GM12878 (cell line): ENCODE measurements at regions not wholly inside any gene's neighbourhood (a gene's known extent, or its start where the extent isn't known, plus 50 kb on each side); places are given as distances from the start of the nearest gene placed in this dataset.

ENCODE experiments used
- ATAC-seq: fragments of 200-7000 bp; cut with Tn5 transposase; 3 replicates; pipeline ENCODE4 v1.9.1; 2020; ENCODE audit warnings: mild to moderate bottlenecking, moderate library complexity
- BruUV-seq: library from RNA; stranded (reverse); fragments of 400-500 nt; replicated peaks from 2 replicates; lab custom pipeline; 2021; lab: Mats Ljungman, UMichigan
- CTCF ChIA-PET: fragments of 300-600 bp; sonication (Branson Sonifier 250); formaldehyde crosslinking; extraction: SDS; loops from one replicate; lab custom pipeline; 2021; ENCODE audit warnings: inconsistent platforms; lab: Yijun Ruan, JAX
- POLR2A ChIA-PET: fragments of 350-600 bp; formaldehyde crosslinking; extraction: SDS; loops from one replicate; lab custom pipeline; 2021; ENCODE audit warnings: inconsistent platforms; lab: Charles Lee
- RAD21 ChIA-PET: fragments of 300-600 bp; sonication (Branson Sonifier 250); formaldehyde crosslinking; loops from one replicate; lab custom pipeline; 2023; ENCODE audit warnings: antibody characterized with exemption; ENCODE audit not compliant: unreplicated experiment; lab: Charles Lee
- SMC1A ChIA-PET: fragments of 300-600 bp; sonication (Branson Sonifier 250); formaldehyde crosslinking; loops from one replicate; lab custom pipeline; 2023; ENCODE audit not compliant: unreplicated experiment, uncharacterized antibody; lab: Charles Lee
- DNase-seq: peaks from one replicate; pipeline ENCODE4 v3.0.0-alpha.2; 2011; ENCODE audit warnings: low read depth, low spot score
- FAIRE-seq: peaks from 3 replicates; lab custom pipeline; 2011; peaks lifted over from hg19 to GRCh38; lab: Jason Lieb, UNC
- H2AFZ ChIP-seq: 2 replicates; pipeline ENCODE4 v1.6.0; 2011; ENCODE audit warnings: low read depth, low read length, control low read depth; ENCODE audit not compliant: control insufficient read depth
- H3K27ac ChIP-seq: 2 replicates; pipeline ENCODE4 v1.5.1; 2011; ENCODE audit warnings: control low read depth; ENCODE audit not compliant: control insufficient read depth, insufficient read depth
- H3K27me3 ChIP-seq, 2 experiments: replicated peaks in 1 of 2; 2 replicates each; pipeline versions ENCODE4 v1.6.0 to v1.6.1; 2011; ENCODE audit warnings: low read length in 1 of 2; ENCODE audit not compliant: control insufficient read depth in 2 of 2, insufficient read depth in 2 of 2
- H3K36me3 ChIP-seq, 2 experiments: 2 replicates each; pipeline ENCODE4 v1.5.1; 2011; ENCODE audit warnings: low read length in 1 of 2; ENCODE audit not compliant: control insufficient read depth in 2 of 2, insufficient read depth in 2 of 2
- H3K4me1 ChIP-seq: 2 replicates; pipeline ENCODE4 v1.6.1; 2011; ENCODE audit warnings: mild to moderate bottlenecking, low read length, moderate library complexity, mixed read lengths; ENCODE audit not compliant: control insufficient read depth, insufficient read depth
- H3K4me2 ChIP-seq: 2 replicates; pipeline ENCODE4 v1.6.0; 2011; ENCODE audit warnings: control low read depth; ENCODE audit not compliant: control insufficient read depth, insufficient read depth
- H3K4me3 ChIP-seq: fragments of 200-600 bp; sonication (generic); 2 replicates; pipeline ENCODE4 v1.5.1; 2016
- H3K79me2 ChIP-seq: 2 replicates; pipeline ENCODE4 v1.6.0; 2011; ENCODE audit warnings: low read length; ENCODE audit not compliant: control insufficient read depth, insufficient read depth
- H3K9ac ChIP-seq: 2 replicates; pipeline ENCODE4 v1.8.0; 2011; ENCODE audit warnings: low read length, control low read depth, mixed read lengths; ENCODE audit not compliant: control insufficient read depth, insufficient read depth
- H3K9me3 ChIP-seq: replicated peaks from 3 replicates; pipeline ENCODE4 v1.5.1; 2011; ENCODE audit warnings: mild to moderate bottlenecking, low read length; ENCODE audit not compliant: control insufficient read depth, insufficient read depth
- H4K20me1 ChIP-seq: 2 replicates; pipeline ENCODE4 v1.6.0; 2011; ENCODE audit not compliant: control insufficient read depth, insufficient read depth
- ATF7 ChIP-seq: fragments of 450-650 bp; IDR thresholded peaks from 2 replicates; pipeline ENCODE4 v1.6.1; 2016; ENCODE audit warnings: low read depth, mild to moderate bottlenecking
- KAT2A ChIP-seq: conservative IDR thresholded peaks from 2 replicates; pipeline ENCODE4 v1.6.1; 2011; ENCODE audit warnings: low read depth, low read length; ENCODE audit not compliant: control insufficient read depth
- LARP7 ChIP-seq: fragments of 450-650 bp; IDR thresholded peaks from 2 replicates; pipeline ENCODE4 v1.6.1; 2017; ENCODE audit warnings: mild to moderate bottlenecking
- NBN ChIP-seq: fragments of 450-650 bp; IDR thresholded peaks from 2 replicates; pipeline ENCODE4 v1.6.1; 2016
- NR2C2 ChIP-seq: IDR thresholded peaks from 2 replicates; pipeline ENCODE4 v1.6.1; 2011; ENCODE audit warnings: borderline replicate concordance, low read depth; ENCODE audit not compliant: control insufficient read depth, insufficient read length
- PAX8 ChIP-seq: fragments of 450-650 bp; IDR thresholded peaks from 2 replicates; pipeline ENCODE4 v1.6.1; 2017; ENCODE audit warnings: mild to moderate bottlenecking, moderate library complexity
- RUNX3 ChIP-seq: IDR thresholded peaks from 2 replicates; pipeline ENCODE4 v1.6.1; 2012; ENCODE audit warnings: low read length, inconsistent platforms
- SMARCA5 ChIP-seq: fragments of 450-650 bp; IDR thresholded peaks from 2 replicates; pipeline ENCODE4 v1.6.1; 2017; ENCODE audit warnings: mild to moderate bottlenecking
- SP1 ChIP-seq: IDR thresholded peaks from one replicate; pipeline ENCODE4 v1.6.1; 2011; ENCODE audit warnings: low read depth, low read length
- TCF3 ChIP-seq: IDR thresholded peaks from 2 replicates; pipeline ENCODE4 v1.6.1; 2012; ENCODE audit warnings: low read depth, mild to moderate bottlenecking, low read length, borderline replicate concordance; ENCODE audit not compliant: insufficient read depth
- ZNF384 ChIP-seq: IDR thresholded peaks from 2 replicates; pipeline ENCODE4 v1.6.1; 2012; ENCODE audit warnings: low read depth, mild to moderate bottlenecking, low read length, improper control_type of control experiment, borderline replicate concordance
- WGBS: methylation state at CpG from one replicate; pipeline ENCODE4 v1.1.6; 2016; ENCODE audit warnings: low lambda C conversion rate; ENCODE audit not compliant: insufficient replicate concordance, insufficient coverage; ENCODE audit errors: missing lambda C conversion rate; 5-methylcytosine and 5-hydroxymethylcytosine counted together
- in situ Hi-C: fragments of 300-500 bp; cut with MboI; formaldehyde crosslinking; loops from 9 replicates; pipeline ENCODE4 v1.14.3; 2018; ENCODE audit warnings: mixed read lengths
- intact Hi-C: fragments of 100-400 bp; cut with micrococcal nuclease; formaldehyde crosslinking; loops from one replicate; pipeline ENCODE4 v1.14.2; 2022; ENCODE audit not compliant: unreplicated experiment
- TF ChIP-seq, protein P1 (sequence below), 3 experiments: IDR thresholded peaks in 2 of 3; conservative IDR thresholded peaks in 1 of 3; 2 replicates each; pipeline ENCODE4 v1.5.1; 2011; ENCODE audit warnings: low read depth in 3 of 3, low read length in 3 of 3, mild to moderate bottlenecking in 3 of 3, control low read depth in 2 of 3, moderate library complexity in 2 of 3, inconsistent platforms in 1 of 3, mixed read lengths in 1 of 3; ENCODE audit not compliant: control insufficient read depth in 2 of 3, insufficient read depth in 1 of 3; ENCODE audit errors: extremely low read depth in 1 of 3
- TF ChIP-seq, protein P2 (sequence below): IDR thresholded peaks from 2 replicates; pipeline ENCODE4 v1.6.1; 2012; ENCODE audit warnings: low read depth, low read length, improper control_type of control experiment
- TF ChIP-seq, protein P3 (sequence below): IDR thresholded peaks from 2 replicates; pipeline ENCODE4 v1.6.1; 2011; ENCODE audit warnings: borderline replicate concordance, low read depth, mild to moderate bottlenecking, moderate library complexity, mixed read lengths, low read length; ENCODE audit not compliant: insufficient read depth; ENCODE audit errors: extremely low read length

DNA sequence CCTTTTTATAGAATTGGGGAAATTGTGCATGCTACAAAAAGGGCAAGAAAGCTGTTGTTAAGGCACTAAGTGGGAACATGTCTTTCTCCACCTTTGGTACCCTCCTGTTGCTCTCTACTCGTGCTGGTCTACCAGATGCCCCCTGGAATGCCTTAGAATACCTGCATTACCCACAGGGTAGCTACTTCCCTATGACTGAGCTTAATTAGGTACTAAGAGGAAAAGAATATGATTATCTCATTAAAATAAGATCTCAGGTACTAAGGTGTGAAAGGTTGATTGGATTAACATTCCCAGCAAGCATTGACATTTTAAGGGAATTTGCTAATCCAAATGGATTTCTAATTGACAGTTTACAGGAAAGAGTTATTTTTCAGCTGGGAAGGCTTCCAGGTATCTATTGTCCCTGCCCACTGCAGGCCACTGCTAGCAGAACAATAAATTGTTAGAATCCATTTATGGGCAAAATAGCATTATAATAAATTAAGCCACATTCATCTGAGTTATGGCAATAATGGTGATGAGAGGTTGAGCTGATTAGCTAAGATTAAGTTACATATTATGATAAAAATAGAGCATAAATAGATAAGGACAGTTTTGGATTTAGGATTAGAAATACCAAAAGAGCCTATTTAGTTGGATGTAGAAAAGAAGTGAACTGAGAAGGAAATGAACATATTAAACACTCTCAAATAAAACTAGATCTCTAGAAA lies 67.8 kb upstream of the GRIP1 start:
- Histone ChIP-seq H3K36me3 (no peaks in the 10 kb centered on the region), H3K4me3 (no peak overlapping the region), H3K79me2 (no peaks in the 10 kb centered on the region), H3K4me2 (no peak overlapping the region), H3K27ac (no peak overlapping the region), H3K27me3 (peaks cover 0 to 5% of the 10 kb centered on the region in 2 experiments; a peak in 1 of 4 replicates), H3K9ac (no peak overlapping the region), H3K9me3 (no peaks in the 10 kb centered on the region), H2AFZ (no peak overlapping the region), H3K4me1 (no peaks in the 10 kb centered on the region), H4K20me1 (no peaks in the 10 kb centered on the region)
- intact Hi-C loops: no loop called here
- no peak for DNase-seq
- WGBS: 0% methylated on average over 1 of the region's 1 CpG
- POLR2A ChIA-PET: interaction anchor here (0.5 kb wide), 1 partner anchor 10 kb away, joined by 5 read pairs; no protein-coding TSS in a partner anchor
- RAD21 ChIA-PET: no interaction called here
- no TSS peak for BruUV-seq
- no peak for FAIRE-seq
- no peak for ATAC-seq
- TF ChIP-seq SP1: no peak
- SMC1A ChIA-PET: no interaction called here
- in situ Hi-C loops: no loop called here
- CTCF ChIA-PET: no interaction called here

DNA sequence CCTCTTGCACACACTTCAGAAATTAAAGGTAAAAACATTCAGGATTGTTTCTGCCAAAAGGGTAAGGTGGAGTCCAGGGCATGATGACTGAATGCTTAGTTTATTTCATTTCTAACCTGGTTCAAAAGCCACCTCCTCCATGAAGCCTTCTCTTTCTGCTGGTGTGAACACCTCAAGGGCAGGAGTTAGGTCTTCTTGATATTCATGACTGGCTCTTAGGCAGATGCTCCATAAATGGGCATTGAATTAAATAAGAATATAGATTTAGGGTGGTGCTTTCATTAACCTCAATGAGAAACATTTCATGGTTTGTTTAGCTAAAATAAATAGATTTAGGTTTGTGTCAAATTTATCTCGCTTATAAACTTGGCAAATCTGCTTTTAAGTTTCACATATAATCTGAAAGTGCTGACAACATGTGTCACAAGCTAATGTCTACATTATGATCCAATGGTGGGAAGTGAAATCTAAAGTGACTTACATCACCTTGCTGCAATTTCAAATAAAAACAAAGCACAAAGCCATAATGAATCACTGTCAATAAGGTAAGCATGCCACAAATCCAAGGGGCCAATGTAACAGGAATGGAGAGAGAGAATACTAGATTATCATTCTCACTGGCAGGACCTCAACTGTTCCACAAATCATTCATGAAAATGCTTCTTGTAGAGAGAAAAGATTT lies 72.7 kb upstream of the GRIP1 start:
- H3K9me3 ChIP-seq: no peaks in the 10 kb centered on the region
- H3K36me3 ChIP-seq: no peaks in the 10 kb centered on the region
- intact Hi-C loops (no loop called here), in situ Hi-C loops (no loop called here)
- no peak overlapping the region for H3K4me2 ChIP-seq
- no peak overlapping the region for H3K9ac ChIP-seq
- no peaks in the 10 kb centered on the region for H4K20me1 ChIP-seq
- no peak for FAIRE-seq
- no peak overlapping the region for H3K4me3 ChIP-seq
- no peaks in the 10 kb centered on the region for H3K4me1 ChIP-seq
- ChIA-PET CTCF (interaction anchor here (0.7 kb wide), 1 partner anchor 171 kb away, joined by 3 read pairs; no protein-coding TSS in a partner anchor), SMC1A (no interaction called here), POLR2A (no interaction called here), RAD21 (no interaction called here)
- no peak for DNase-seq
- H3K27me3 ChIP-seq: peaks cover 0 to 3% of the 10 kb centered on the region in 2 experiments; a peak in 1 of 4 replicates
- no peak overlapping the region for H2AFZ ChIP-seq
- no peak overlapping the region for H3K27ac ChIP-seq
- 0% methylated on average over 1 of the region's 1 CpG for WGBS
- ATAC-seq: no peak
- H3K79me2 ChIP-seq: no peaks in the 10 kb centered on the region
- BruUV-seq: no TSS peak
- no peak for TF ChIP-seq PAX8
- TF ChIP-seq KAT2A: no peak
- TF ChIP-seq NBN: no peak
- TF ChIP-seq, protein P1, sequence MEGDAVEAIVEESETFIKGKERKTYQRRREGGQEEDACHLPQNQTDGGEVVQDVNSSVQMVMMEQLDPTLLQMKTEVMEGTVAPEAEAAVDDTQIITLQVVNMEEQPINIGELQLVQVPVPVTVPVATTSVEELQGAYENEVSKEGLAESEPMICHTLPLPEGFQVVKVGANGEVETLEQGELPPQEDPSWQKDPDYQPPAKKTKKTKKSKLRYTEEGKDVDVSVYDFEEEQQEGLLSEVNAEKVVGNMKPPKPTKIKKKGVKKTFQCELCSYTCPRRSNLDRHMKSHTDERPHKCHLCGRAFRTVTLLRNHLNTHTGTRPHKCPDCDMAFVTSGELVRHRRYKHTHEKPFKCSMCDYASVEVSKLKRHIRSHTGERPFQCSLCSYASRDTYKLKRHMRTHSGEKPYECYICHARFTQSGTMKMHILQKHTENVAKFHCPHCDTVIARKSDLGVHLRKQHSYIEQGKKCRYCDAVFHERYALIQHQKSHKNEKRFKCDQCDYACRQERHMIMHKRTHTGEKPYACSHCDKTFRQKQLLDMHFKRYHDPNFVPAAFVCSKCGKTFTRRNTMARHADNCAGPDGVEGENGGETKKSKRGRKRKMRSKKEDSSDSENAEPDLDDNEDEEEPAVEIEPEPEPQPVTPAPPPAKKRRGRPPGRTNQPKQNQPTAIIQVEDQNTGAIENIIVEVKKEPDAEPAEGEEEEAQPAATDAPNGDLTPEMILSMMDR (IDR thresholded peaks at IDR 0.05 in 2 of 3, conservative IDR thresholded peaks at IDR 0.05 in 1 of 3; ENCODE audit: control insufficient read depth in 2 of 3, extremely low read depth in 1 of 3, insufficient read depth in 1 of 3, low read depth in 3 of 3, low read length in 3 of 3): no peak
- no peak for TF ChIP-seq TCF3
- TF ChIP-seq ZNF384: no peak
- TF ChIP-seq, protein P2, sequence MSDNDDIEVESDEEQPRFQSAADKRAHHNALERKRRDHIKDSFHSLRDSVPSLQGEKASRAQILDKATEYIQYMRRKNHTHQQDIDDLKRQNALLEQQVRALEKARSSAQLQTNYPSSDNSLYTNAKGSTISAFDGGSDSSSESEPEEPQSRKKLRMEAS: no peak
- TF ChIP-seq SMARCA5: no peak
- no peak for TF ChIP-seq SP1
- no peak for TF ChIP-seq ATF7
- TF ChIP-seq, protein P3, sequence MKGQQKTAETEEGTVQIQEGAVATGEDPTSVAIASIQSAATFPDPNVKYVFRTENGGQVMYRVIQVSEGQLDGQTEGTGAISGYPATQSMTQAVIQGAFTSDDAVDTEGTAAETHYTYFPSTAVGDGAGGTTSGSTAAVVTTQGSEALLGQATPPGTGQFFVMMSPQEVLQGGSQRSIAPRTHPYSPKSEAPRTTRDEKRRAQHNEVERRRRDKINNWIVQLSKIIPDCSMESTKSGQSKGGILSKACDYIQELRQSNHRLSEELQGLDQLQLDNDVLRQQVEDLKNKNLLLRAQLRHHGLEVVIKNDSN: no peak
- no peak for TF ChIP-seq RUNX3
- no peak for TF ChIP-seq LARP7
- no peak for TF ChIP-seq NR2C2
